Nucleus accumbens (tissue), 56 donors: ENCODE measurements at regions not wholly inside any gene's neighbourhood (a gene's known extent, or its start where the extent isn't known, plus 50 kb on each side); places are given as distances from the start of the nearest gene placed in this dataset.
"Not testable (repeated sequence)": the region's sequence is repeated elsewhere in the genome, so short reads cannot be mapped to it uniquely, and the experiment has no call there.

Source experiments
- DNase-seq, 56 donors: peaks; one replicate each; lab custom pipeline; 2025; lab: John Stamatoyannopoulos, UW

- DNase-seq: no peak
These were observed 81.8 kb upstream of the GJB6 start for GRCh38 chr13:20313896-20314295.

GRCh38 chr13:20312292-20312691 is 80.2 kb upstream of the GJB6 start:
- DNase-seq: no peak

- no peak for DNase-seq
These were observed 79.5 kb upstream of the GJB6 start for GRCh38 chr13:20311596-20311995.

- no peak for DNase-seq
These were observed 78.9 kb upstream of the GJB6 start for GRCh38 chr13:20311022-20311421.

- DNase-seq: no peak
These were observed 73.9 kb upstream of the GJB6 start for GRCh38 chr13:20306039-20306438.

- DNase-seq: no peak
These were observed 73.5 kb upstream of the GJB6 start for GRCh38 chr13:20305587-20305986.

- not testable (repeated sequence) for DNase-seq
These were observed 71.9 kb upstream of the GJB6 start for GRCh38 chr13:20304061-20304460.

GRCh38 chr13:20303636-20304035 is 71.5 kb upstream of the GJB6 start:
- DNase-seq: no peak

- peak in 1 of 56 donors; percentile 1 for DNase-seq
These were observed 69.4 kb upstream of the GJB6 start for GRCh38 chr13:20301403-20302071.

- DNase-seq: no peak
These were observed 68.9 kb upstream of the GJB6 start for GRCh38 chr13:20301015-20301402.

- DNase-seq: no peak
These were observed 65.1 kb upstream of the GJB6 start for GRCh38 chr13:20297181-20297580.

- DNase-seq: no peak
These were observed 63.8 kb upstream of the GJB6 start for GRCh38 chr13:20295956-20296355.

- DNase-seq: no peak
These were observed 62.4 kb upstream of the GJB6 start for GRCh38 chr13:20294497-20294896.

GRCh38 chr13:20292301-20292700 is 60.2 kb upstream of the GJB6 start:
- DNase-seq: not testable (repeated sequence)

- DNase-seq: no peak
These were observed 59.6 kb upstream of the GJB6 start for GRCh38 chr13:20291675-20292074.

GRCh38 chr13:20291037-20291436 is 58.9 kb upstream of the GJB6 start:
- DNase-seq: no peak

- DNase-seq: no peak
These were observed 56.4 kb upstream of the GJB6 start for GRCh38 chr13:20288561-20288960.

- DNase-seq: no peak
These were observed 55.9 kb upstream of the GJB6 start for GRCh38 chr13:20287976-20288375.

GRCh38 chr13:20285530-20285929 is 53.4 kb upstream of the GJB6 start:
- DNase-seq: no peak
